ENCODE measurements at regions not wholly inside any gene's neighbourhood (a gene's known extent, or its start where the extent isn't known, plus 50 kb on each side); places are given as distances from the start of the nearest gene placed in this dataset.
"Not testable (repeated sequence)": the region's sequence is repeated elsewhere in the genome, so short reads cannot be mapped to it uniquely, and the experiment has no call there.

- Histone ChIP-seq H3K4me1 (no peaks in the 10 kb centered on the region), H3K9ac (no peak overlapping the region), H3K79me2 (no peaks in the 10 kb centered on the region), H3K4me2 (ENCODE audit: low read length) (no peak overlapping the region), H3K27ac (no peak overlapping the region), H3K27me3 (ENCODE audit: control insufficient read depth, insufficient read depth, low read length) (no peaks in the 10 kb centered on the region), H2AFZ (no peak overlapping the region), H3K4me3 (ENCODE audit: low read depth, low read length) (no peak overlapping the region), H3K36me3 (ENCODE audit: control insufficient read depth, insufficient read depth, low read length) (no peaks in the 10 kb centered on the region), H3K9me3 (ENCODE audit: control insufficient read depth, low read length) (no peaks in the 10 kb centered on the region)
- TF ChIP-seq CTCF (IDR thresholded peaks at IDR 0.05) = no peak
Measured at GRCh38 chr2:66255867-66256266, 179.1 kb upstream of the MEIS1 start.

- no peaks in the 10 kb centered on the region for H3K79me2 ChIP-seq
- no peak overlapping the region for H3K4me2 ChIP-seq (ENCODE audit: low read length)
- H3K27ac ChIP-seq = no peak overlapping the region
- H3K36me3 ChIP-seq (ENCODE audit: control insufficient read depth, insufficient read depth, low read length) = no peaks in the 10 kb centered on the region
- H3K27me3 ChIP-seq (ENCODE audit: control insufficient read depth, insufficient read depth, low read length) = no peaks in the 10 kb centered on the region
- no peak overlapping the region for H3K9ac ChIP-seq
- no peak overlapping the region for H3K4me3 ChIP-seq (ENCODE audit: low read depth, low read length)
- H3K4me1 ChIP-seq = no peaks in the 10 kb centered on the region
- H3K9me3 ChIP-seq (ENCODE audit: control insufficient read depth, low read length) = no peaks in the 10 kb centered on the region
- no peak for TF ChIP-seq CTCF (IDR thresholded peaks at IDR 0.05)
- H2AFZ ChIP-seq = no peak overlapping the region
Measured at GRCh38 chr2:66255136-66255535, 179.8 kb upstream of the MEIS1 start.

GRCh38 chr2:66253066-66253465 is 181.9 kb upstream of the MEIS1 start:
- H3K9ac ChIP-seq = no peak overlapping the region
- no peaks in the 10 kb centered on the region for H3K79me2 ChIP-seq
- no peaks in the 10 kb centered on the region for H3K4me1 ChIP-seq
- H3K9me3 ChIP-seq (ENCODE audit: control insufficient read depth, low read length) = no peaks in the 10 kb centered on the region
- no peak overlapping the region for H3K27ac ChIP-seq
- TF ChIP-seq CTCF (IDR thresholded peaks at IDR 0.05) = no peak
- no peaks in the 10 kb centered on the region for H3K27me3 ChIP-seq (ENCODE audit: control insufficient read depth, insufficient read depth, low read length)
- no peak overlapping the region for H3K4me3 ChIP-seq (ENCODE audit: low read depth, low read length)
- no peak overlapping the region for H3K4me2 ChIP-seq (ENCODE audit: low read length)
- H3K36me3 ChIP-seq (ENCODE audit: control insufficient read depth, insufficient read depth, low read length) = no peaks in the 10 kb centered on the region
- no peak overlapping the region for H2AFZ ChIP-seq

GRCh38 chr2:66252109-66252508 is 182.8 kb upstream of the MEIS1 start:
- Histone ChIP-seq H3K9me3 (ENCODE audit: control insufficient read depth, low read length) (no peaks in the 10 kb centered on the region), H3K79me2 (no peaks in the 10 kb centered on the region), H3K9ac (no peak overlapping the region), H3K4me1 (no peaks in the 10 kb centered on the region), H3K27me3 (ENCODE audit: control insufficient read depth, insufficient read depth, low read length) (no peaks in the 10 kb centered on the region), H3K4me3 (ENCODE audit: low read depth, low read length) (no peak overlapping the region), H2AFZ (no peak overlapping the region), H3K4me2 (ENCODE audit: low read length) (no peak overlapping the region), H3K27ac (no peak overlapping the region), H3K36me3 (ENCODE audit: control insufficient read depth, insufficient read depth, low read length) (no peaks in the 10 kb centered on the region)
- TF ChIP-seq CTCF (IDR thresholded peaks at IDR 0.05) = no peak

- H3K4me2 ChIP-seq (ENCODE audit: low read length) = no peak overlapping the region
- H3K9me3 ChIP-seq (ENCODE audit: control insufficient read depth, low read length) = no peaks in the 10 kb centered on the region
- H3K27ac ChIP-seq = no peak overlapping the region
- no peaks in the 10 kb centered on the region for H3K79me2 ChIP-seq
- no peaks in the 10 kb centered on the region for H3K4me1 ChIP-seq
- H3K27me3 ChIP-seq (ENCODE audit: control insufficient read depth, insufficient read depth, low read length) = no peaks in the 10 kb centered on the region
- TF ChIP-seq CTCF (IDR thresholded peaks at IDR 0.05) = no peak
- no peaks in the 10 kb centered on the region for H3K36me3 ChIP-seq (ENCODE audit: control insufficient read depth, insufficient read depth, low read length)
- no peak overlapping the region for H2AFZ ChIP-seq
- no peak overlapping the region for H3K9ac ChIP-seq
- H3K4me3 ChIP-seq (ENCODE audit: low read depth, low read length) = no peak overlapping the region
Measured at GRCh38 chr2:66251573-66251972, 183.4 kb upstream of the MEIS1 start.

GRCh38 chr2:66249089-66249488 is 185.8 kb upstream of the MEIS1 start:
- H3K4me2 ChIP-seq (ENCODE audit: low read length); H3K79me2 ChIP-seq; H3K27ac ChIP-seq; H2AFZ ChIP-seq; H3K4me1 ChIP-seq; H3K27me3 ChIP-seq (ENCODE audit: control insufficient read depth, insufficient read depth, low read length); H3K9me3 ChIP-seq (ENCODE audit: control insufficient read depth, low read length); H3K36me3 ChIP-seq (ENCODE audit: control insufficient read depth, insufficient read depth, low read length); H3K4me3 ChIP-seq (ENCODE audit: low read depth, low read length); H3K9ac ChIP-seq: not testable (repeated sequence)

GRCh38 chr2:66243809-66244208 is 191.1 kb upstream of the MEIS1 start:
- not testable (repeated sequence) for H3K27ac ChIP-seq; H3K4me1 ChIP-seq; H3K9ac ChIP-seq; H3K79me2 ChIP-seq; H3K9me3 ChIP-seq (ENCODE audit: control insufficient read depth, low read length); H3K27me3 ChIP-seq (ENCODE audit: control insufficient read depth, insufficient read depth, low read length); H2AFZ ChIP-seq; H3K4me3 ChIP-seq (ENCODE audit: low read depth, low read length); H3K4me2 ChIP-seq (ENCODE audit: low read length); H3K36me3 ChIP-seq (ENCODE audit: control insufficient read depth, insufficient read depth, low read length)
